WTC11 (cell line): ENCODE measurements at regions not wholly inside any gene's neighbourhood (a gene's known extent, or its start where the extent isn't known, plus 50 kb on each side); places are given as distances from the start of the nearest gene placed in this dataset.

Experiments used
- ATAC-seq: fragments of 200-7000 bp; cut with Tn5 transposase; 2 replicates; pipeline ENCODE4 v1.10.0; 2021; ENCODE audit warnings: mild to moderate bottlenecking, moderate library complexity
- CTCF ChIA-PET: fragments of 300-600 bp; sonication (Branson Sonifier 250); formaldehyde crosslinking; loops from one replicate; lab custom pipeline; 2021; ENCODE audit warnings: antibody characterized with exemption; lab: Charles Lee
- POLR2A ChIA-PET: fragments of 350-600 bp; sonication (Branson Sonifier 250); formaldehyde crosslinking; loops from one replicate; lab custom pipeline; 2021; ENCODE audit warnings: antibody characterized with exemption; lab: Charles Lee
- DNase-seq: peaks from one replicate; pipeline ENCODE4 v3.0.0; 2021; ENCODE audit warnings: low spot score
- H3K27ac Mint-ChIP-seq: 2 replicates; pipeline ENCODE4 v1.8.0; 2021; ENCODE audit warnings: mixed read lengths
- H3K27me3 Mint-ChIP-seq: 2 replicates; pipeline ENCODE4 v1.8.0; 2021; ENCODE audit warnings: low read depth, mild to moderate bottlenecking, moderate library complexity, mixed read lengths
- H3K36me3 Mint-ChIP-seq: 2 replicates; pipeline ENCODE4 v1.8.0; 2021; ENCODE audit warnings: mixed read lengths
- H3K4me1 Mint-ChIP-seq: 2 replicates; pipeline ENCODE4 v1.8.0; 2022; ENCODE audit warnings: mixed read lengths
- H3K4me3 Mint-ChIP-seq: 2 replicates; pipeline ENCODE4 v1.8.0; 2021; ENCODE audit warnings: mild to moderate bottlenecking, moderate library complexity, mixed read lengths
- H3K9me3 Mint-ChIP-seq: 2 replicates; pipeline ENCODE4 v1.8.0; 2021; ENCODE audit warnings: mixed read lengths
- ATF3 ChIP-seq: sonication (generic); formaldehyde crosslinking; conservative IDR thresholded peaks from 2 replicates; pipeline ENCODE4 v1.8.1; 2022; ENCODE audit warnings: mild to moderate bottlenecking, missing genetic modification reagents
- CDX4 ChIP-seq: fragments of 250-450 bp; sonication (Bioruptor Pico); IDR thresholded peaks from 2 replicates; pipeline ENCODE4 v1.9.0; 2021; ENCODE audit warnings: moderate library complexity, mild to moderate bottlenecking, inconsistent platforms, borderline replicate concordance
- CREB1 ChIP-seq: sonication (generic); formaldehyde crosslinking; IDR thresholded peaks from 2 replicates; pipeline ENCODE4 v1.8.0; 2023; ENCODE audit warnings: mild to moderate bottlenecking, missing genetic modification reagents
- E2F5 ChIP-seq: sonication (generic); formaldehyde crosslinking; IDR thresholded peaks from 2 replicates; pipeline ENCODE4 v1.8.1; 2022; ENCODE audit warnings: mild to moderate bottlenecking, moderate library complexity, missing genetic modification reagents
- GABPB1 ChIP-seq: sonication (generic); formaldehyde crosslinking; IDR thresholded peaks from 2 replicates; pipeline ENCODE4 v1.8.1; 2023; ENCODE audit warnings: mild to moderate bottlenecking, missing genetic modification reagents
- GRHL2 ChIP-seq: fragments of 250-450 bp; sonication (Bioruptor Pico); IDR thresholded peaks from 2 replicates; pipeline ENCODE4 v1.8.0; 2022; ENCODE audit warnings: mild to moderate bottlenecking, moderate library complexity; ENCODE audit not compliant: insufficient replicate concordance, severe bottlenecking
- HMGXB4 ChIP-seq: sonication (generic); formaldehyde crosslinking; IDR thresholded peaks from 2 replicates; pipeline ENCODE4 v1.8.1; 2023; ENCODE audit warnings: mild to moderate bottlenecking, moderate library complexity, missing genetic modification reagents
- NFATC4 ChIP-seq: fragments of 250-450 bp; sonication (Bioruptor Pico); IDR thresholded peaks from 2 replicates; pipeline ENCODE4 v1.9.0; 2021; ENCODE audit warnings: mild to moderate bottlenecking
- PREB ChIP-seq: sonication (generic); formaldehyde crosslinking; IDR thresholded peaks from 2 replicates; pipeline ENCODE4 v1.8.1; 2022; ENCODE audit warnings: mild to moderate bottlenecking, missing genetic modification reagents, moderate library complexity, borderline replicate concordance
- RELA ChIP-seq: sonication (generic); formaldehyde crosslinking; IDR thresholded peaks from 2 replicates; pipeline ENCODE4 v1.8.1; 2022; ENCODE audit warnings: missing genetic modification reagents, mild to moderate bottlenecking, borderline replicate concordance
- RORB ChIP-seq: fragments of 250-450 bp; sonication (Bioruptor Pico); IDR thresholded peaks from 2 replicates; pipeline ENCODE4 v1.9.0; 2021; ENCODE audit warnings: mild to moderate bottlenecking
- SP1 ChIP-seq: sonication (generic); formaldehyde crosslinking; conservative IDR thresholded peaks from 2 replicates; pipeline ENCODE4 v1.8.1; 2022; ENCODE audit warnings: missing genetic modification reagents
- USF1 ChIP-seq: sonication (generic); formaldehyde crosslinking; IDR thresholded peaks from 2 replicates; pipeline ENCODE4 v1.8.0; 2022; ENCODE audit warnings: mild to moderate bottlenecking, missing genetic modification reagents
- ZBTB21 ChIP-seq: sonication (generic); formaldehyde crosslinking; IDR thresholded peaks from 2 replicates; pipeline ENCODE4 v1.8.1; 2023; ENCODE audit warnings: mild to moderate bottlenecking, missing genetic modification reagents, borderline replicate concordance
- ZMAT4 ChIP-seq: fragments of 250-450 bp; sonication (Bioruptor Pico); IDR thresholded peaks from 2 replicates; pipeline ENCODE4 v1.9.0; 2021; ENCODE audit warnings: mild to moderate bottlenecking
- ZNF219 ChIP-seq: sonication (generic); formaldehyde crosslinking; IDR thresholded peaks from 2 replicates; pipeline ENCODE4 v1.8.0; 2023; ENCODE audit warnings: missing genetic modification reagents, mild to moderate bottlenecking, borderline replicate concordance
- ZNF263 ChIP-seq: sonication (generic); formaldehyde crosslinking; IDR thresholded peaks from 2 replicates; pipeline ENCODE4 v1.8.1; 2022; ENCODE audit warnings: low read depth, mild to moderate bottlenecking, moderate library complexity, missing genetic modification reagents
- ZNF396 ChIP-seq: fragments of 250-450 bp; sonication (Bioruptor Pico); IDR thresholded peaks from 2 replicates; pipeline ENCODE4 v1.8.0; 2021; ENCODE audit warnings: mild to moderate bottlenecking, moderate library complexity, borderline replicate concordance
- ZNF423 ChIP-seq: fragments of 250-450 bp; sonication (Bioruptor Pico); IDR thresholded peaks from 2 replicates; pipeline ENCODE4 v2.1.2; 2022; ENCODE audit warnings: mild to moderate bottlenecking, moderate library complexity
- ZSCAN18 ChIP-seq: fragments of 250-450 bp; sonication (Bioruptor Pico); IDR thresholded peaks from 2 replicates; pipeline ENCODE4 v2.1.2; 2022; ENCODE audit warnings: mild to moderate bottlenecking, moderate library complexity

- DNase-seq: no peak
- ChIA-PET POLR2A (no interaction called here), CTCF (no interaction called here)
- Mint-ChIP-seq H3K36me3 (no peaks in the 10 kb centered on the region), H3K27ac (no peak overlapping the region), H3K27me3 (no peaks in the 10 kb centered on the region), H3K9me3 (peaks cover 4% of the 10 kb centered on the region; the same call in 1 of the 2 replicates), H3K4me1 (no peaks in the 10 kb centered on the region), H3K4me3 (no peak overlapping the region)
- no peak for ATAC-seq
- TF ChIP-seq USF1: no peak
- no peak for TF ChIP-seq ZNF423 (CRISPR knock-in tag)
- TF ChIP-seq ZSCAN18 (CRISPR knock-in tag): no peak
- no peak for TF ChIP-seq CREB1 (CRISPR knock-in tag)
- TF ChIP-seq NFATC4 (CRISPR knock-in tag): no peak
- TF ChIP-seq ZNF263 (CRISPR knock-in tag): no peak
- no peak for TF ChIP-seq PREB (CRISPR knock-in tag)
- TF ChIP-seq ZMAT4 (CRISPR knock-in tag): no peak
- no peak for TF ChIP-seq E2F5 (CRISPR knock-in tag)
- TF ChIP-seq HMGXB4 (CRISPR knock-in tag): no peak
- no peak for TF ChIP-seq ZNF396
- no peak for TF ChIP-seq ZBTB21 (CRISPR knock-in tag)
- no peak for TF ChIP-seq CDX4
- TF ChIP-seq RORB (CRISPR knock-in tag): no peak
- no peak for TF ChIP-seq ATF3 (CRISPR knock-in tag)
Observed at GRCh38 chr4:63541828-63542227, 867.4 kb downstream of the TECRL start.

- no peak for ATAC-seq
- H3K27me3 Mint-ChIP-seq: no peaks in the 10 kb centered on the region
- TF ChIP-seq SP1 (CRISPR knock-in tag) (no peak), RELA (CRISPR knock-in tag) (no peak), PREB (CRISPR knock-in tag) (no peak), GRHL2 (CRISPR knock-in tag) (no peak), ZNF219 (CRISPR knock-in tag) (no peak), GABPB1 (CRISPR knock-in tag) (no peak)
- TF ChIP-seq, all 79 proteins: peak for 0
- H3K4me1 Mint-ChIP-seq: no peaks in the 10 kb centered on the region
- no peaks in the 10 kb centered on the region for H3K36me3 Mint-ChIP-seq
- DNase-seq: no peak
- H3K9me3 Mint-ChIP-seq: no peaks in the 10 kb centered on the region
- H3K4me3 Mint-ChIP-seq: no peak overlapping the region
- CTCF ChIA-PET: no interaction called here
- no peak overlapping the region for H3K27ac Mint-ChIP-seq
- POLR2A ChIA-PET: no interaction called here
Observed at GRCh38 chr4:63529581-63530337, 879.5 kb downstream of the TECRL start.
